ENCODE measurements at regions not wholly inside any gene's neighbourhood (a gene's known extent, or its start where the extent isn't known, plus 50 kb on each side); places are given as distances from the start of the nearest gene placed in this dataset.

DNA sequence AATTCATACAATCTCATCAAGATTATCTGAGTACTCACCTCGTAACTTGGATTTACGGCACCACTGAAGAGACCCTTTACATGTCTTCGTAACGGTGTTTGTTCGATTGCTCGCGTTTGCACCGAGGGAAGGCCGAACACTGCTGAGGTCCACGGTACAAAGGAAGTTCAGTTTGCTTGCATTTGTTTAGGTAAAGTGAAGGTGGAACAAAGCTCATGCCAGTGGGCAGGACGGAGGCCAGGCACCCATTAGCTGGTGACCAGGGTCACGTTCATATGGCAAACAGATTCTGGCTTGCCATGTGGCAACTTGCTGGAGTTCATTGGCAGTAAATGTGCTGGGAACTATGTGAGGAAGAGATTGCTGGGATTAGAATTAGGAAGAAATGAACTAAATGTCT is 164.8 kb downstream of the MACROH2A1 start:
- Histone ChIP-seq H3K27ac (no peak overlapping the region), H3K9me3 (no peaks in the 10 kb centered on the region), H3K27me3 (no peaks in the 10 kb centered on the region), H3K36me3 (no peaks in the 10 kb centered on the region), H3K4me3 (no peak overlapping the region), H3K4me1 (peaks cover 51% of the 10 kb centered on the region)
- TF ChIP-seq POLR2A (IDR thresholded peaks at IDR 0.05) (no peak), EP300 (IDR thresholded peaks at IDR 0.05) (no peak), POLR2AphosphoS5 (IDR thresholded peaks at IDR 0.05) (no peak)
- TF ChIP-seq, protein P1, sequence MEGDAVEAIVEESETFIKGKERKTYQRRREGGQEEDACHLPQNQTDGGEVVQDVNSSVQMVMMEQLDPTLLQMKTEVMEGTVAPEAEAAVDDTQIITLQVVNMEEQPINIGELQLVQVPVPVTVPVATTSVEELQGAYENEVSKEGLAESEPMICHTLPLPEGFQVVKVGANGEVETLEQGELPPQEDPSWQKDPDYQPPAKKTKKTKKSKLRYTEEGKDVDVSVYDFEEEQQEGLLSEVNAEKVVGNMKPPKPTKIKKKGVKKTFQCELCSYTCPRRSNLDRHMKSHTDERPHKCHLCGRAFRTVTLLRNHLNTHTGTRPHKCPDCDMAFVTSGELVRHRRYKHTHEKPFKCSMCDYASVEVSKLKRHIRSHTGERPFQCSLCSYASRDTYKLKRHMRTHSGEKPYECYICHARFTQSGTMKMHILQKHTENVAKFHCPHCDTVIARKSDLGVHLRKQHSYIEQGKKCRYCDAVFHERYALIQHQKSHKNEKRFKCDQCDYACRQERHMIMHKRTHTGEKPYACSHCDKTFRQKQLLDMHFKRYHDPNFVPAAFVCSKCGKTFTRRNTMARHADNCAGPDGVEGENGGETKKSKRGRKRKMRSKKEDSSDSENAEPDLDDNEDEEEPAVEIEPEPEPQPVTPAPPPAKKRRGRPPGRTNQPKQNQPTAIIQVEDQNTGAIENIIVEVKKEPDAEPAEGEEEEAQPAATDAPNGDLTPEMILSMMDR (IDR thresholded peaks at IDR 0.05): no peak
- peak in 1 of 2 donors; percentile 63 for DNase-seq (ENCODE audit: low spot score in 2 of 2)
- 92% methylated on average over 12 of the region's 12 CpGs for WGBS

DNA sequence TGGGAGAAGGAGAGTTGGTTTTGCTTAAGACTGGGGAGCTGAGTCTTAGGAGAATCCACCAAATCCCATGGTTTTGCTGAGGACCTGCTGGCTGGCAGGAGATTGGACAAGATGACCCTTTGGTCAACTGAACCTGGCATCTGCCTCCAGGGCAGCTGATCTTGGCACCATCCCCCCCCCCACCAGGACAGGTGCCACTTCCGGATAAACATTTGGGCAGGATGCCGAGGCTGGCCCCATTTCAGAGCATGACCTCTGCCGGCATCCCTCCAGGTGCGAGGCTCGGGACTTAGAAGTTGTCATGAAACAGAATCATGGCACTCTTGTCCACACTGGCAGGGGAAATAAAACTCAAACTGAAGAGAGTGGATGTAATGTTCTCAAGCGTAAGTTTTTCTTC is 165.6 kb downstream of the MACROH2A1 start:
- no peak for DNase-seq (ENCODE audit: low spot score in 2 of 2)
- Histone ChIP-seq H3K27me3 (no peaks in the 10 kb centered on the region), H3K4me3 (no peak overlapping the region), H3K27ac (no peak overlapping the region), H3K4me1 (peaks cover 47% of the 10 kb centered on the region), H3K9me3 (no peaks in the 10 kb centered on the region), H3K36me3 (no peaks in the 10 kb centered on the region)
- TF ChIP-seq POLR2AphosphoS5 (IDR thresholded peaks at IDR 0.05): no peak
- no peak for TF ChIP-seq POLR2A (IDR thresholded peaks at IDR 0.05)
- WGBS: 14% methylated on average over 3 of the region's 6 CpGs

DNA sequence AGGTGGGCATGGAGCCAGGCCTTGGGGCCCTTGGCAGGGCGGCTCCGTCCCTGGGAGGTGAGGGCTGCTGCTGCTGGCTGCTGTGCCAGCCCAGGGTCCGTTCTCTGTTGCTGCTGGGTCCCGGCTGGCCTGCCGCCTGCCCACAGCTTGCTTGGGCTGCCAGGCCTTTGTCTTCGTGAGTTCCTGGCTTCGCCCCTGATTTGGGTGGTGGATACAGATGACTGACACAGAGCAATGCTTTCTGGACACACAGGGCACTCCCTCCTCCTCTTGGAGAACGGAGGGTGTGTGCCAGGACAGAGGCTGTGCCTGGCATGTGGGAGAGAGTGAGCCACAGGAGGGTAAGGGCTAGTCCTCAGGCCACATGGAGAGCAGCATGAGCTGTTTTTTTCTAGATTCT is 166.1 kb downstream of the MACROH2A1 start:
- 0% methylated on average over 1 of the region's 8 CpGs for WGBS
- Histone ChIP-seq H3K27me3 (no peaks in the 10 kb centered on the region), H3K36me3 (no peaks in the 10 kb centered on the region), H3K4me3 (no peak overlapping the region), H3K9me3 (no peaks in the 10 kb centered on the region), H3K4me1 (peaks cover 47% of the 10 kb centered on the region), H3K27ac (no peak overlapping the region)
- DNase-seq (ENCODE audit: low spot score in 2 of 2): no peak
- TF ChIP-seq, protein P1 (IDR thresholded peaks at IDR 0.05): no peak
- TF ChIP-seq POLR2A (IDR thresholded peaks at IDR 0.05): no peak
- TF ChIP-seq POLR2AphosphoS5 (IDR thresholded peaks at IDR 0.05): no peak
- no peak for TF ChIP-seq EP300 (IDR thresholded peaks at IDR 0.05)

DNA sequence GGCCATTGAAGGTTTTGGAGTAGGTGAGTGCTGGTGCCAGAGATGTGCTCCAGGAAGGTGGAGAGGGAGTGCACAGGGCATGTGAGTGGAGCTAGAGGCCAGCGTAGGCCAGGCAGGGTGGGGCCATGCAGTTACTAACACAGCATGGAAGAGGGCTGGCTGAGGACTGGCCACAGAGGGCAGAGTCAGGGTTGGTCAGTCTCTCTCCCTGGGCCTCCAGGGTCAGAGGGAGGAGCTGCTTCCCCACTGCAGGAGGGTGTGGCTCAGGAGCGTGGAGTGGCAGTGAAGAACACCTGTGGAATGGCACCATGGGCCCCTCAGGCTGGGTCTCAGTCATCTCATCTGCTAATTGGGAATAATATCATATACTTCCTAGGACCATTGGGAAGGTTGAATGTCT is 167.7 kb downstream of the MACROH2A1 start:
- Histone ChIP-seq H3K27ac (no peak overlapping the region), H3K9me3 (no peaks in the 10 kb centered on the region), H3K27me3 (no peaks in the 10 kb centered on the region), H3K36me3 (no peaks in the 10 kb centered on the region), H3K4me1 (peaks cover 36% of the 10 kb centered on the region), H3K4me3 (no peak overlapping the region)
- 76% methylated on average over 2 of the region's 2 CpGs for WGBS
- DNase-seq (ENCODE audit: low spot score in 2 of 2): no peak
- TF ChIP-seq EP300 (IDR thresholded peaks at IDR 0.05) (no peak), POLR2AphosphoS5 (IDR thresholded peaks at IDR 0.05) (no peak), POLR2A (IDR thresholded peaks at IDR 0.05) (no peak)
- TF ChIP-seq, protein P1 (IDR thresholded peaks at IDR 0.05): no peak

DNA sequence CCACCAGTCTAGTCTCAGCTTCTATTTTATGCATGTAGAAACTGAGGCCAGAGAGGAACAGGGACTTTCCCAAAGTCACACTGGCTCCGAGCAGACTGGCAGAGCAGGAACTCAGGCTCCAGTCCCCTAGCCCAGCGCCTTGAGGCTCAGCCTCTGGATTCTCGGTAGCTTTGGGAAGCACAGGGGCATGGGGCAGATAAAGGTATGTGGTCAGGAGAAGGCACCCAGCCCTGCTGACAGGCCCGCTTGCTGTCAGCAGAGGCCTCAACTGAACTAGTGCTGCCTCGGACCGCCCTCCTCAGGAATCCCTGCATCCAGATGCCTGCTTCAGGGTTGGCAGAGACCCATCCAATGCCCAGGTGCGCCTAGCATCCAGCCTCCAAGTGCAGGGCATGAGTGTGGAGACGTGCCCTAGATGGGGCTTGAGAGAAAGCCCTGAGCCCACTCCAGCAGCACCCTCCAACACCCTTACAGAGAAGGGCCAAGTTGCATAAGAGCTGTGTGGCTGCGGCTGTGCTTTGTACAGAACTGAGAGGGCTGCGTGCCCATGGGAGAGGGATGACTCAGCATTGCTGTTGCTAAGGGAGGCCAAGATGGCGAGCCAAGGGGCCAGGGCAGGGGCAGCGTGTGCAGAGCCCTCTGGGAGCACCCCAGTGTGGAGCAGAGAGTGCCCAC is 168.6 kb downstream of the MACROH2A1 start:
- WGBS: 69% methylated on average over 7 of the region's 12 CpGs
- H3K4me1 ChIP-seq: peaks cover 30% of the 10 kb centered on the region
- H3K36me3 ChIP-seq: no peaks in the 10 kb centered on the region
- no peaks in the 10 kb centered on the region for H3K9me3 ChIP-seq
- no peak overlapping the region for H3K4me3 ChIP-seq
- H3K27me3 ChIP-seq: no peaks in the 10 kb centered on the region
- DNase-seq (ENCODE audit: low spot score in 2 of 2): no peak
- TF ChIP-seq POLR2A (IDR thresholded peaks at IDR 0.05) (no peak), POLR2AphosphoS5 (IDR thresholded peaks at IDR 0.05) (no peak), EP300 (IDR thresholded peaks at IDR 0.05) (no peak)
- TF ChIP-seq, protein P1 (IDR thresholded peaks at IDR 0.05): no peak
- H3K27ac ChIP-seq: no peak overlapping the region
